GM18520 (cell line): ENCODE measurements at regions not wholly inside any gene's neighbourhood (a gene's known extent, or its start where the extent isn't known, plus 50 kb on each side); places are given as distances from the start of the nearest gene placed in this dataset.

Experiments used
- ATAC-seq: cut with Tn5 transposase; IDR thresholded peaks from one replicate; pipeline ENCODE4 v1.9.1; 2021; ENCODE audit not compliant: unreplicated experiment

- ATAC-seq: no peak
Measured at GRCh38 chr12:14273913-14274311, 91.6 kb upstream of the ATF7IP start.

GRCh38 chr12:14275111-14275510, 90.4 kb upstream of the ATF7IP start:
- ATAC-seq: no peak

- no peak for ATAC-seq
Measured at GRCh38 chr12:14275886-14276285, 89.6 kb upstream of the ATF7IP start.

GRCh38 chr12:14278294-14278953, 87.1 kb upstream of the ATF7IP start:
- ATAC-seq: no peak

GRCh38 chr12:14279845-14280244, 85.6 kb upstream of the ATF7IP start:
- ATAC-seq: no peak

- no peak for ATAC-seq
Measured at GRCh38 chr12:14280921-14281320, 84.6 kb upstream of the ATF7IP start.

GRCh38 chr12:14281539-14281938, 83.9 kb upstream of the ATF7IP start:
- no peak for ATAC-seq

GRCh38 chr12:14283489-14284144, 81.9 kb upstream of the ATF7IP start:
- no peak for ATAC-seq

- no peak for ATAC-seq
Measured at GRCh38 chr12:14284184-14284722, 81.2 kb upstream of the ATF7IP start.

GRCh38 chr12:14289601-14290000, 75.9 kb upstream of the ATF7IP start:
- ATAC-seq: no peak

- no peak for ATAC-seq
Measured at GRCh38 chr12:14290951-14291350, 74.5 kb upstream of the ATF7IP start.

GRCh38 chr12:14303661-14304155, 61.8 kb upstream of the ATF7IP start:
- no peak for ATAC-seq

GRCh38 chr12:14307004-14307403, 58.5 kb upstream of the ATF7IP start:
- ATAC-seq: no peak

- ATAC-seq: no peak
Measured at GRCh38 chr12:14308516-14308915, 57.0 kb upstream of the ATF7IP start.

- no peak for ATAC-seq
Measured at GRCh38 chr12:14310866-14311265, 54.6 kb upstream of the ATF7IP start.

- ATAC-seq: no peak
Measured at GRCh38 chr12:14313379-14314138, 51.9 kb upstream of the ATF7IP start.

GRCh38 chr12:14314801-14315200, 50.7 kb upstream of the ATF7IP start:
- ATAC-seq: no peak

- no peak for ATAC-seq
Measured at GRCh38 chr12:14315501-14315900, 50.0 kb upstream of the ATF7IP start.
